GM06990 (cell line): ENCODE measurements at regions not wholly inside any gene's neighbourhood (a gene's known extent, or its start where the extent isn't known, plus 50 kb on each side); places are given as distances from the start of the nearest gene placed in this dataset.

ENCODE experiments used
- DNase-seq: peaks from one replicate; pipeline ENCODE4 v3.0.0-alpha.2; 2011; ENCODE audit not compliant: insufficient read length; ENCODE audit errors: extremely low read depth
- H3K27me3 ChIP-seq: replicated peaks from 2 replicates; pipeline ENCODE4 v1.6.0; 2011; ENCODE audit warnings: low read length; ENCODE audit not compliant: control insufficient read depth, insufficient read depth
- H3K36me3 ChIP-seq: 2 replicates; pipeline ENCODE4 v1.5.1; 2011; ENCODE audit warnings: low read length; ENCODE audit not compliant: control insufficient read depth, insufficient read depth
- H3K4me3 ChIP-seq: replicated peaks from 2 replicates; pipeline ENCODE4 v1.5.1; 2011; ENCODE audit warnings: low read depth, mild to moderate bottlenecking, control low read depth, low read length
- CTCF ChIP-seq: IDR thresholded peaks from 2 replicates; pipeline ENCODE4 v1.5.1; 2011; ENCODE audit warnings: low read length, control low read depth, mild to moderate bottlenecking, inconsistent platforms; ENCODE audit not compliant: insufficient read depth, poor library complexity, severe bottlenecking

GRCh38 chr2:147101941-147102790 is 742.7 kb upstream of the ACVR2A start:
- DNase-seq = no peak
- Histone ChIP-seq H3K36me3 (no peaks in the 10 kb centered on the region), H3K27me3 (no peaks in the 10 kb centered on the region), H3K4me3 (no peak overlapping the region)
- no peak for TF ChIP-seq CTCF

GRCh38 chr2:147100406-147101035 is 744.3 kb upstream of the ACVR2A start:
- Histone ChIP-seq H3K27me3 (no peaks in the 10 kb centered on the region), H3K4me3 (no peak overlapping the region), H3K36me3 (no peaks in the 10 kb centered on the region)
- DNase-seq = no peak
- no peak for TF ChIP-seq CTCF

- no peaks in the 10 kb centered on the region for H3K36me3 ChIP-seq
- DNase-seq = no peak
- no peak for TF ChIP-seq CTCF
- no peaks in the 10 kb centered on the region for H3K27me3 ChIP-seq
- no peak overlapping the region for H3K4me3 ChIP-seq
Observed at GRCh38 chr2:147099845-147100244, 745.0 kb upstream of the ACVR2A start.

GRCh38 chr2:147098940-147099339 is 745.9 kb upstream of the ACVR2A start:
- no peak for DNase-seq
- H3K4me3 ChIP-seq = no peak overlapping the region
- H3K36me3 ChIP-seq = no peaks in the 10 kb centered on the region
- no peak for TF ChIP-seq CTCF
- no peaks in the 10 kb centered on the region for H3K27me3 ChIP-seq

GRCh38 chr2:147097747-147098146 is 747.1 kb upstream of the ACVR2A start:
- no peaks in the 10 kb centered on the region for H3K36me3 ChIP-seq
- H3K4me3 ChIP-seq = no peak overlapping the region
- DNase-seq = no peak
- TF ChIP-seq CTCF = no peak
- H3K27me3 ChIP-seq = no peaks in the 10 kb centered on the region
